H9 (cell line): ENCODE measurements at regions not wholly inside any gene's neighbourhood (a gene's known extent, or its start where the extent isn't known, plus 50 kb on each side); places are given as distances from the start of the nearest gene placed in this dataset.

ENCODE experiments used
- DNase-seq: peaks from one replicate; pipeline ENCODE4 v3.0.0-alpha.2; 2017
- H2AFZ ChIP-seq: one replicate; pipeline ENCODE4 v1.6.1; 2013; ENCODE audit warnings: mild to moderate bottlenecking, low read length, control low read depth, moderate library complexity
- H2AK5ac ChIP-seq: 2 replicates; pipeline ENCODE4 v1.6.1; 2013; ENCODE audit warnings: low read length, control low read depth, mixed read lengths; ENCODE audit not compliant: insufficient read length
- H2BK120ac ChIP-seq: one replicate; pipeline ENCODE4 v1.6.1; 2013; ENCODE audit warnings: low read depth, mild to moderate bottlenecking, low read length, control low read depth, inconsistent platforms; ENCODE audit not compliant: poor library complexity, severe bottlenecking
- H2BK12ac ChIP-seq: 2 replicates; pipeline ENCODE4 v1.6.1; 2013; ENCODE audit warnings: low read length, control low read depth, mixed read lengths, low read depth; ENCODE audit not compliant: insufficient read length
- H2BK15ac ChIP-seq: 2 replicates; pipeline ENCODE4 v1.6.1; 2013; ENCODE audit warnings: low read depth, low read length, control low read depth
- H2BK20ac ChIP-seq: one replicate; pipeline ENCODE4 v1.6.1; 2013; ENCODE audit warnings: low read depth, mild to moderate bottlenecking, low read length, control low read depth, inconsistent platforms; ENCODE audit not compliant: poor library complexity, severe bottlenecking
- H2BK5ac ChIP-seq: 2 replicates; pipeline ENCODE4 v1.6.1; 2013; ENCODE audit warnings: low read length, control low read depth, mixed read lengths; ENCODE audit not compliant: insufficient read length
- H3K14ac ChIP-seq: 2 replicates; pipeline ENCODE4 v1.6.1; 2013; ENCODE audit warnings: low read length, control low read depth; ENCODE audit not compliant: insufficient read depth
- H3K18ac ChIP-seq: 2 replicates; pipeline ENCODE4 v1.6.1; 2013; ENCODE audit warnings: low read depth, mild to moderate bottlenecking, mixed read lengths, low read length, control low read depth; ENCODE audit not compliant: insufficient read length
- H3K23ac ChIP-seq: 2 replicates; pipeline ENCODE4 v1.6.1; 2013; ENCODE audit warnings: low read length, control low read depth, mixed read lengths, low read depth; ENCODE audit not compliant: insufficient read length
- H3K23me2 ChIP-seq: 2 replicates; pipeline ENCODE4 v1.6.1; 2013; ENCODE audit warnings: low read depth, mild to moderate bottlenecking, mixed read lengths, low read length, control low read depth; ENCODE audit not compliant: insufficient read length, poor library complexity, severe bottlenecking
- H3K27ac ChIP-seq: 2 replicates; pipeline ENCODE4 v1.5.1; 2013; ENCODE audit warnings: low read length, control low read depth, mixed read lengths, low read depth; ENCODE audit not compliant: insufficient read length
- H3K27me3 ChIP-seq: 2 replicates; pipeline ENCODE4 v1.6.1; 2013; ENCODE audit warnings: low read length, control low read depth, inconsistent platforms; ENCODE audit not compliant: insufficient read depth
- H3K4ac ChIP-seq: 2 replicates; pipeline ENCODE4 v1.6.1; 2013; ENCODE audit warnings: low read depth, mild to moderate bottlenecking, control low read depth, inconsistent platforms, low read length, moderate library complexity
- H3K4me1 ChIP-seq: 2 replicates; pipeline ENCODE4 v1.6.1; 2013; ENCODE audit warnings: low read length, control low read depth, inconsistent platforms; ENCODE audit not compliant: insufficient read depth
- H3K4me2 ChIP-seq: 2 replicates; pipeline ENCODE4 v1.6.1; 2013; ENCODE audit warnings: low read length, control low read depth, mixed read lengths; ENCODE audit not compliant: insufficient read length, insufficient read depth
- H3K56ac ChIP-seq: 2 replicates; pipeline ENCODE4 v1.6.1; 2013; ENCODE audit warnings: low read depth, mild to moderate bottlenecking, mixed read lengths, low read length, control low read depth; ENCODE audit not compliant: insufficient read length
- H3K79me1 ChIP-seq: 2 replicates; pipeline ENCODE4 v1.6.1; 2013; ENCODE audit warnings: low read depth, mild to moderate bottlenecking, moderate library complexity, low read length, control low read depth, inconsistent platforms; ENCODE audit not compliant: insufficient read depth, poor library complexity, severe bottlenecking
- H3K79me2 ChIP-seq: 2 replicates; pipeline ENCODE4 v1.6.1; 2013; ENCODE audit warnings: low read length, control low read depth, inconsistent platforms; ENCODE audit not compliant: insufficient read depth
- H3K9ac ChIP-seq: 2 replicates; pipeline ENCODE4 v1.6.1; 2013; ENCODE audit warnings: low read length, control low read depth, mixed read lengths; ENCODE audit not compliant: insufficient read length; ENCODE audit errors: extremely low read depth
- H3K9me3 ChIP-seq: one replicate; pipeline ENCODE4 v1.6.1; 2013; ENCODE audit warnings: low read depth, low read length, inconsistent platforms; ENCODE audit not compliant: control insufficient read depth
- H3T11ph ChIP-seq: one replicate; pipeline ENCODE4 v1.6.1; 2013; ENCODE audit warnings: mild to moderate bottlenecking, low read length, control low read depth, inconsistent platforms
- H4K20me1 ChIP-seq: one replicate; pipeline ENCODE4 v1.6.1; 2013; ENCODE audit not compliant: control insufficient read depth, insufficient read length, insufficient read depth
- H4K5ac ChIP-seq: 2 replicates; pipeline ENCODE4 v1.6.1; 2013; ENCODE audit warnings: low read depth, mild to moderate bottlenecking, mixed read lengths, low read length, control low read depth; ENCODE audit not compliant: insufficient read length
- H4K8ac ChIP-seq: replicated peaks from 2 replicates; pipeline ENCODE4 v1.6.1; 2013; ENCODE audit warnings: low read length, control low read depth, mixed read lengths, low read depth; ENCODE audit not compliant: insufficient read length
- H4K91ac ChIP-seq: 2 replicates; pipeline ENCODE4 v1.6.1; 2013; ENCODE audit warnings: low read depth, mild to moderate bottlenecking, moderate library complexity, mixed read lengths, low read length, control low read depth; ENCODE audit not compliant: insufficient read length
- H3K27ac Mint-ChIP-seq, 3 experiments: 2 replicates in 2 of 3; 3 replicates in 1 of 3; pipeline ENCODE4 v1.8.0; 2020 to 2021; ENCODE audit warnings: mixed read lengths in 3 of 3, mild to moderate bottlenecking in 1 of 3, moderate library complexity in 1 of 3
- H3K27me3 Mint-ChIP-seq: 2 replicates; pipeline ENCODE4 v1.8.0; 2021; ENCODE audit warnings: low read depth, mild to moderate bottlenecking, moderate library complexity, mixed read lengths
- H3K36me3 Mint-ChIP-seq, 3 experiments: 2 replicates in 2 of 3; 3 replicates in 1 of 3; pipeline ENCODE4 v1.8.0; 2020 to 2021; ENCODE audit warnings: low read depth in 3 of 3, mixed read lengths in 3 of 3; ENCODE audit not compliant: insufficient read depth in 1 of 3
- H3K4me1 Mint-ChIP-seq, 2 experiments: 2 replicates each; pipeline ENCODE4 v1.8.0; 2020; ENCODE audit warnings: mixed read lengths in 2 of 2
- H3K4me3 Mint-ChIP-seq, 2 experiments: 2 replicates in 1 of 2; 3 replicates in 1 of 2; pipeline ENCODE4 v1.8.0; 2020 to 2021; ENCODE audit warnings: mild to moderate bottlenecking in 2 of 2, mixed read lengths in 2 of 2, moderate library complexity in 1 of 2
- H3K9me3 Mint-ChIP-seq, 2 experiments: 2 replicates in 1 of 2; 3 replicates in 1 of 2; pipeline ENCODE4 v1.8.0; 2020; ENCODE audit warnings: mild to moderate bottlenecking in 2 of 2, mixed read lengths in 2 of 2, moderate library complexity in 1 of 2
- CTCF ChIP-seq: fragments of 200-600 bp; sonication (generic); conservative IDR thresholded peaks from 3 replicates; pipeline ENCODE4 v1.8.0; 2021; ENCODE audit warnings: antibody characterized with exemption, mild to moderate bottlenecking
- WGBS: extraction: QIAGEN DNeasy Blood & Tissue Kit; methylation state at CpG from one replicate; pipeline ENCODE4 v1.1.7; 2013; ENCODE audit warnings: missing lambda C conversion rate, low lambda C conversion rate, mixed read lengths; ENCODE audit not compliant: insufficient read length; ENCODE audit errors: extremely low coverage; 5-methylcytosine and 5-hydroxymethylcytosine counted together

GRCh38 chr4:53907772-53908171 lies 156.6 kb downstream of the CHIC2 start:
- Histone ChIP-seq H3K4ac (no peak overlapping the region), H3K23ac (no peak overlapping the region), H4K91ac (no peak overlapping the region), H2BK5ac (no peak overlapping the region), H2BK15ac (no peak overlapping the region), H3K4me1 (no peaks in the 10 kb centered on the region; the same call in 1 of the 2 replicates), H4K8ac (no peak overlapping the region), H2BK120ac (no peak overlapping the region), H3K79me1 (no peaks in the 10 kb centered on the region), H3K27me3 (no peaks in the 10 kb centered on the region; the same call in 1 of the 2 replicates), H3K9ac (no peak overlapping the region), H2BK20ac (no peak overlapping the region), H3K9me3 (no peaks in the 10 kb centered on the region), H3K18ac (no peak overlapping the region), H4K20me1 (no peaks in the 10 kb centered on the region), H3K4me2 (no peak overlapping the region), H3K79me2 (no peaks in the 10 kb centered on the region), H3K23me2 (no peaks in the 10 kb centered on the region), H2AK5ac (no peak overlapping the region), H4K5ac (no peak overlapping the region), H2BK12ac (no peak overlapping the region), H3T11ph (no peak overlapping the region), H2AFZ (no peak overlapping the region), H3K56ac (no peak overlapping the region), H3K27ac (no peak overlapping the region), H3K14ac (no peak overlapping the region)
- peaks cover 15 to 17% of the 10 kb centered on the region in 2 experiments for H3K4me1 Mint-ChIP-seq
- no peaks in the 10 kb centered on the region for H3K9me3 Mint-ChIP-seq
- DNase-seq: no peak
- TF ChIP-seq CTCF: no peak
- no peak overlapping the region for H3K27ac Mint-ChIP-seq
- WGBS: no CpG with 5 or more reads among the region's 5 CpGs
- H3K36me3 Mint-ChIP-seq: no peaks in the 10 kb centered on the region
- H3K4me3 Mint-ChIP-seq: no peak overlapping the region
- H3K27me3 Mint-ChIP-seq: peaks cover 50% of the 10 kb centered on the region
